NB4 (cell line): ENCODE measurements at regions not wholly inside any gene's neighbourhood (a gene's known extent, or its start where the extent isn't known, plus 50 kb on each side); places are given as distances from the start of the nearest gene placed in this dataset.
A peak's percentile ranks its signal among the peaks of the same experiment; 100 is the strongest.

Source experiments
- DNase-seq: peaks from one replicate; pipeline ENCODE4 v3.0.0; 2010; ENCODE audit warnings: low read depth
- H3K4me3 ChIP-seq: one replicate; pipeline ENCODE4 v1.5.1; 2011; ENCODE audit warnings: mild to moderate bottlenecking, low read depth, low read length, moderate library complexity
- CTCF ChIP-seq: IDR thresholded peaks from one replicate; pipeline ENCODE4 v1.5.1; 2012; ENCODE audit warnings: low read depth, low read length
- MAX ChIP-seq: IDR thresholded peaks from 2 replicates; pipeline ENCODE4 v1.6.1; 2011; ENCODE audit warnings: low read depth, low read length
- MYC ChIP-seq: IDR thresholded peaks from 2 replicates; pipeline ENCODE4 v1.6.1; 2011; ENCODE audit warnings: low read depth, low read length
- POLR2A ChIP-seq: IDR thresholded peaks from 2 replicates; pipeline ENCODE4 v1.6.1; 2011; ENCODE audit warnings: mild to moderate bottlenecking; ENCODE audit not compliant: insufficient read length; ENCODE audit errors: extremely low read depth

DNA sequence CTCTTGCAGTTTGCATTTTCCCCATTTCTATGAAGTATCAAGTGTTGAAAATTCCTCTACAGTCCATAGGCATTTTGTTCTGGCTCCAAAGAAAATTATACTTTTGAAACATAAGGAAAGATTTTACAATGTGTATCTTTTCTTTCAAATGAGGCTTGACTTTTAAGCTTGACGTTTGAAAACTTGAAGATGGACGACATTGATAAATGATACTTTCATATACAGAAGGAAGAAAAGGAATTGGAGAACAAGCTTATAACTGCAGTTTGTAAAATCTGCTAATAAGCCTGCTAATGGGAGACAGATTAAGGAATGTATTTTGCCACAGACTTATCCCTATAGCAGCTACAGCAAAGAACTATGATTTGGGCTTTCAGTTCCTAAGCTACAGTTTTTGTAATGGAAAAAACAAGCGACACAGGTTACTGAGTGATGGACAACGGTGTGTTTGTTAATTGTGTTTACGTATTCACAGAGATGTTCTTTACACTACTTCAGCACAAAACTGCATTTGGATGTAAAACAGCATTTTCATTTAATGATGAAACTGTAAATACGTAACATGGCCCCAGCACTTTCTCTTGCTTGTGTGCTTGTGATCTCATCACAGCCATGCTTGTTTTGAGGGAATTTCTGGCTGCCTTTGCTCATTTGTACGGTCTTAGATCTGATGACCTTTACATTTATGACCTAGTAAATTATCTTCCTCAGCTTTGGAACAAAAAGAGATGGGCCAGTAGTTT is 83.2 kb upstream of the FAT1 start:
- TF ChIP-seq POLR2A, result no peak
- no peak for DNase-seq
- no peak overlapping the region for H3K4me3 ChIP-seq

- H3K4me3 ChIP-seq, result no peak overlapping the region
These were observed 84.4 kb upstream of the FAT1 start for GRCh38 chr4:186807808-186808629.

GRCh38 chr4:186808630-186809018 is 85.0 kb upstream of the FAT1 start:
- DNase-seq, result peak; percentile 14
- no peak overlapping the region for H3K4me3 ChIP-seq
- TF ChIP-seq MYC, result no peak
- TF ChIP-seq POLR2A, result no peak
- no peak for TF ChIP-seq CTCF
- TF ChIP-seq MAX, result no peak

More at GRCh38 chr4:186807808-186808629, 84.4 kb upstream of the FAT1 start:
- TF ChIP-seq MAX (no peak), CTCF (no peak), MYC (no peak), POLR2A (no peak)
- no peak for DNase-seq

- TF ChIP-seq MYC, result no peak
- no peak for TF ChIP-seq POLR2A
- TF ChIP-seq CTCF, result no peak
- no peak for TF ChIP-seq MAX
- H3K4me3 ChIP-seq, result no peak overlapping the region
- no peak for DNase-seq
These were observed 85.4 kb upstream of the FAT1 start for GRCh38 chr4:186809070-186809469.

DNA sequence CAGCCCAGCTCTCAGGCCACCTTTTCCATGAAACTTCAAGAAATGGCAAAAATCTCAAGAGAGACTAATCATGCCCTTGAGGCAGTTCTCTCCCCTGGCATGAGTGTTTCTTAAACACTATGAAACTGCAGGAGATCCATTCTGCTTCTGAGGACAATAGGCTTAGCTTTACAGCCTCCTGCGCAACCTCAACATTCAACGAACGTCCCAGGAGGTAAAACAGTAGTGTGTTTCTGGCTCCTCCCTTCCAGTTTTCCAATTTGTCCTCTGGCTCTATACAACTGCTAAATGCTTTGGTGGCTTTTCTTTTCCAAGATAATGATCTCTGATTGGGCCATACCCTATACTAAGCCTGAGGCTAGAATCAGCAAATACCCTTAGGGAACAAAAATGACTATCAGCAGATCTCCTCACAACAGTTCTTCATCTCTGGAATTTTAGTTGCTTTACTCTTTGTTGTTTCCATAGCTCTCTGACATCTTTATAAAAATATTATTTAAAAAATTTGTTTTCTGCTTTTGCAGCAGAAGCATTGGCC is 87.0 kb upstream of the FAT1 start:
- DNase-seq, result no peak
- H3K4me3 ChIP-seq, result no peak overlapping the region
- TF ChIP-seq POLR2A (no peak), MYC (no peak), MAX (no peak), CTCF (no peak)

- no peak overlapping the region for H3K4me3 ChIP-seq
- DNase-seq, result no peak
- TF ChIP-seq CTCF (no peak), POLR2A (no peak), MAX (no peak), MYC (no peak)
These were observed 88.9 kb upstream of the FAT1 start for GRCh38 chr4:186812592-186812991.
